Stimulated activated CD8-positive, alpha-beta memory T cell treated with anti-CD3 and anti-CD28 coated beads, Interleukin-12 subunit alpha, Interleukin-12 subunit beta, amount 100 ng/mL, for 1 hour (primary cell): ENCODE measurements at regions not wholly inside any gene's neighbourhood (a gene's known extent, or its start where the extent isn't known, plus 50 kb on each side); places are given as distances from the start of the nearest gene placed in this dataset.

Experiments used
- DNase-seq: peaks from one replicate; pipeline ENCODE4 v3.0.0-alpha.2; 2020; ENCODE audit warnings: low read depth

- no peak for DNase-seq
These were observed 157.9 kb upstream of the RAB4A start for GRCh38 chr1:229112832-229113548.

GRCh38 chr1:229114315-229114714, 156.6 kb upstream of the RAB4A start:
- DNase-seq: no peak

- DNase-seq: no peak
These were observed 156.0 kb upstream of the RAB4A start for GRCh38 chr1:229114850-229115365.

GRCh38 chr1:229116114-229116513, 154.8 kb upstream of the RAB4A start:
- no peak for DNase-seq

GRCh38 chr1:229117664-229118300, 153.1 kb upstream of the RAB4A start:
- DNase-seq: no peak

- no peak for DNase-seq
These were observed 152.3 kb upstream of the RAB4A start for GRCh38 chr1:229118477-229119061.

GRCh38 chr1:229119161-229119560, 151.8 kb upstream of the RAB4A start:
- no peak for DNase-seq

- no peak for DNase-seq
These were observed 151.0 kb upstream of the RAB4A start for GRCh38 chr1:229119876-229120275.

- no peak for DNase-seq
These were observed 149.0 kb upstream of the RAB4A start for GRCh38 chr1:229121845-229122436.

GRCh38 chr1:229122606-229123005, 148.3 kb upstream of the RAB4A start:
- no peak for DNase-seq

GRCh38 chr1:229124116-229124515, 146.8 kb upstream of the RAB4A start:
- DNase-seq: no peak

GRCh38 chr1:229124520-229125124, 146.3 kb upstream of the RAB4A start:
- DNase-seq: no peak

GRCh38 chr1:229127301-229127700, 143.6 kb upstream of the RAB4A start:
- DNase-seq: no peak

- DNase-seq: no peak
These were observed 142.8 kb upstream of the RAB4A start for GRCh38 chr1:229128066-229128608.

- DNase-seq: no peak
These were observed 141.4 kb upstream of the RAB4A start for GRCh38 chr1:229129301-229130027.

GRCh38 chr1:229130028-229130668, 140.8 kb upstream of the RAB4A start:
- DNase-seq: no peak

GRCh38 chr1:229131243-229132105, 139.4 kb upstream of the RAB4A start:
- DNase-seq: no peak

- DNase-seq: no peak
These were observed 138.8 kb upstream of the RAB4A start for GRCh38 chr1:229132106-229132443.

GRCh38 chr1:229132706-229133105, 138.2 kb upstream of the RAB4A start:
- no peak for DNase-seq

- no peak for DNase-seq
These were observed 137.8 kb upstream of the RAB4A start for GRCh38 chr1:229133151-229133550.
